HG02885 (cell line): ENCODE measurements at regions not wholly inside any gene's neighbourhood (a gene's known extent, or its start where the extent isn't known, plus 50 kb on each side); places are given as distances from the start of the nearest gene placed in this dataset.
"Not testable (repeated sequence)": the region's sequence is repeated elsewhere in the genome, so short reads cannot be mapped to it uniquely, and the experiment has no call there.

Experiments used
- ATAC-seq: cut with Tn5 transposase; IDR thresholded peaks from one replicate; pipeline ENCODE4 v1.9.1; 2021; ENCODE audit warnings: mild to moderate bottlenecking; ENCODE audit not compliant: unreplicated experiment, poor library complexity

GRCh38 chr6:101011186-101011585, 130.1 kb upstream of the ASCC3 start:
- ATAC-seq = peak; percentile 88

DNA sequence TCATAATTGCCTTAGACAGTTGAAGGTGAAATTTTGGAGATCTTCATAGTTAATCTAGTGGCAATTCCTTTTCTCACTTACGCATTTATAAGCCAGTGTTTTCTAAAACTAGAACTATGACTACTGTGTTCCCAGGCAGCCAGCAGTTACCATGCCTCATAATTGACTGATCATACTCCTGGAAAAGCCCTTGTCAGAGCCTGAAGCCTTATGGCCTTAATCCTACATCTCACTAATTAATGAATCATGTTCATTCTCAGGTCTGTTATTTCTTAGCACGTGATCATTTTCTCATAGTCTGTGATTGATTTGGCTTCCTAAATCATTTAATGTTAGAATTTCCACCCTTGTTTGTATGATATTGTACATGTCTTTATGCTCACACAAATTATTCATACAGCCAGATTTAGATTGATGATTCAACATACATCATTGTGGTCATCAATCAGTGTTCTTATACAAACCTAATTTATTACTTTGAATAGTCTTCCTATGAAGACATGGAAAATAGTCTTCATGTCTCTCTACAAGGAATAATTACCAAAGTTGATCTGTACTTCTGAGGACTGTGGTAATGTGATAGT, 132.6 kb upstream of the ASCC3 start:
- no peak for ATAC-seq

DNA sequence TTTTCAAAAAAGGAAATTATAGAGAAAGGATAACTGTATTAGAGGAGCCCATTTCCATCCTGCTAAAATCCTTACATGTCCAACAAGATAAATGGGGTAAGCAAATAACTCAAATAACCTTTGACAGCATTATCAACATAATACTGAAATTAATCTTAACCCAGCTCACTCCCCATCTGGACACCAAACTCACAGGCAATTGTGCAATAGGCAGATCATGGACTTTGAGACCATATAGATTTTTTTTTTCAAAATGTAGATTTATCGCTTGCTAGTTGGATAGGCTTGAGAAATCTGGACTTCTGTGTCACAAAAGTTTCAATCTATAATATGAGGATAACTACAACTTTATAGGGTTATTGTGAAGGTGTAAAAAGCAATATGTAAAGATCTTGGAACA, 134.4 kb upstream of the ASCC3 start:
- ATAC-seq = no peak

GRCh38 chr6:101016163-101016562, 135.0 kb upstream of the ASCC3 start:
- no peak for ATAC-seq

GRCh38 chr6:101018157-101018556, 137.0 kb upstream of the ASCC3 start:
- no peak for ATAC-seq

DNA sequence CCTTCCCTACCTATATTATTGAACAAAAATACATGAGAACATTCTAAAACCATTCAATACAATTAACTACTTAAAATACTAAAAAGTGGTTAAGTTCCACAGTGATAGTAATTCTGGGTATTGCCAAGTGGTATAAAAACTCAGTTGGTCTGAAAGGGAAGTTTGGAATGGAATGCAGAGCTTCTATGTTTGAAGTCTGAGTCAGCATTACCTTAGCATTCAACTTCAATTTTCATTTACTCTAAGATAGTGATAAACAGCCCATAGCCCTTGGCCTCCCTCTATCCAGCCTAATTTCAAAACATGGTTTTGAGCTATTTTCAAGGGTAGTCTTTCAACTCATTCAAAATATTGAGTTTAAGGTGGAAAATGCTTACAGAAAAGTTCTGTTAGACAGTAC, 140.4 kb upstream of the ASCC3 start:
- no peak for ATAC-seq

GRCh38 chr6:101042966-101043365, 161.8 kb upstream of the ASCC3 start:
- ATAC-seq = no peak

GRCh38 chr6:101058296-101058695, 177.2 kb upstream of the ASCC3 start:
- no peak for ATAC-seq

GRCh38 chr6:101066481-101066880, 185.4 kb upstream of the ASCC3 start:
- no peak for ATAC-seq

DNA sequence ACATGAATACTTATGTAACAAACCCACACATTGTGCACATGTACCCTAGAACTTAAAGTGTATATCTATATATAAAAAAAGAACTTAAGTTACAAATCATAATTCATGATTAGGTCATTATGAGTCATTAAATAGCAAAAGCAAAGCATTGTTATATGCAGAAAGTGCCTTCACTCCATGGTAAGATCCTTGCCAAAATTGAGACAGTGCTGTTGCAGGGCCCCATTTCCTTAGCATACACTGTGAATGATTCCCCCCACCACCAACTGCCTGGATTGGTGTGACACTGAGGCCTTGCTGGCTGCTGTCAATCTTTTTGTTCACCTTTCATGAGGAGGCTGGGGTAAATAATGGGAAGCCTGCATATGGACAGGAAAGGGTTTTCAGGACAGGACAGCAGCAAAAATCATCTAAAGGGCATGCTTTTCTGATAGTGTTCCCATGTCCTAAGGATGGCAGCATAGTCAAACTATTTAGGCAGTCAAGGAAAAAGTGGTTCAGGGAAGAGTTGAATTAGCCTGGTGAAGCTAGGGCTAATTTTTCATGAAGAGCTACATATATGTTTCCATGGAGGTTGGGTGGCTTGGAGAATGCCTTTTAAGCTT, 188.2 kb upstream of the ASCC3 start:
- ATAC-seq = no peak

DNA sequence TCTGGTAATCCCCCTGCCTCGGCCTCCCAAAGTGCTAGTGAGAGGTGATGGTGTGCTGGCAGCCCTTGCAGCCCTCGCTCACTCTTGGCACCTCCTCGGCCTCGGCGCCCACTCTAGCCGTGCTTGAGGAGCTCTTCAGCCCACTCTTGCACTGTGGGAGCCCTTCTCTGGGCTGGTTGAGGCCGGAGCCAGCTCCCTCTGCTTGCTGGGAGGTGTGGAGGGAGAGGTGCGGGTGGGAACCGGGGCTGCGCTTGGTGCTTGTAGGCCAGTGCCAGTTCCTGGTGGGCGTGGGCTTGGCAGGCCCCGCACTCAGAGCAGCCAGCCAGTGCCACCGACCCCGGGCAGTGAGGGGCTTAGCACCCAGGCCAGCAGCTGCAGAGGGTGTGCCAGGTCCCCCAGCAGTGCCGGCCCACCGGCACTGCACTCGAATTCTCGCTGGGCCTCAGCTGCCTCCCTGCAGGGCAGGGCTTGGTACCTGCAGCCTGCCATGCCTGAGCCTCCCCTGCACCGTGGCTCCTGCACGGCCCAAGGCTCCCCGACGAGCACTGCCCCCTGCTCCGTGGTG, 189.0 kb upstream of the ASCC3 start:
- ATAC-seq = no peak

DNA sequence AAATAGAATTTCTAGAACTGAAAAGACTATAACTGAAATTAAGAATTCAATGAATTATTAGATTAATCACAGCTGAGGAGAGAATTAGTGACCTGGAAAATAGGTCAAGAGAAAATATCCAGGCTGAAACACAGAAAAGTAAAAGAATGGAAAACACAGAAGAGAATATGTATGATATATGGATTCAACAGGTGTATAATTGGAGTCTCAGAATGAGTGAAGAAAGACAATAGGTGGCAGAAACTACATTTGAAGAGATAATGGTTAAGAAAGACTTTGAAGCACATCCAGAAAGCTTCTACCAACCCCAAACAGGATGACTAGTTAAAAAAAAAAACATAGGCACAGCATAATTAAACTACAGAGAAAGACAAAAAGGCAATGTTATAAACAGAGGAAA, 196.2 kb upstream of the ASCC3 start:
- no peak for ATAC-seq

DNA sequence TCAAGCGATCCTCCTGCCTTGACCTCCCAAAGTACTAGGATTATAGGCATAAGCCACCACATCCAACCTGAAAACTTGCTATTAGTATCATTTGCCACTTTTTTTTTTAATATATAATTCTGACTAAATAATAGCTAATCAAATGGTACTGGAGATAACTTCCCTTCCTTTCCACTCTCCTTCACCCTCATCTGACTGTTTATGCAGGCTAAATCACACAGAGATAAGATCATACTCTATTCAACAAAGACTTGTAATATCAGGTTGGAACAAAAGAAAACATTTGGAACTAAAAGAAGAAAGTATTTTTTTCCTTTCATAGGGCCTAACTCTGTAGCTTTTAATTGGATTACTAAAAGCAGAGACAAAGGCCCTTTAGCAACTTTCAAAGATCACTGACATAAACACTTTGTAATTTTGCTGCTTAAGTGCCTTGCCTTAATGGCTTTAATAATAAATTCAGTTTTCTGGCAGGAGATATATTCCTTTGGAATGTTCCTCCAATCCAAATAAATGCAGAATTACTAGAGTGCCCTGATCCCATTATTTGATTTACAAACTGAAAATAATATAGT, 198.7 kb upstream of the ASCC3 start:
- ATAC-seq = no peak

GRCh38 chr6:101080597-101080996, 199.5 kb upstream of the ASCC3 start:
- ATAC-seq = no peak

DNA sequence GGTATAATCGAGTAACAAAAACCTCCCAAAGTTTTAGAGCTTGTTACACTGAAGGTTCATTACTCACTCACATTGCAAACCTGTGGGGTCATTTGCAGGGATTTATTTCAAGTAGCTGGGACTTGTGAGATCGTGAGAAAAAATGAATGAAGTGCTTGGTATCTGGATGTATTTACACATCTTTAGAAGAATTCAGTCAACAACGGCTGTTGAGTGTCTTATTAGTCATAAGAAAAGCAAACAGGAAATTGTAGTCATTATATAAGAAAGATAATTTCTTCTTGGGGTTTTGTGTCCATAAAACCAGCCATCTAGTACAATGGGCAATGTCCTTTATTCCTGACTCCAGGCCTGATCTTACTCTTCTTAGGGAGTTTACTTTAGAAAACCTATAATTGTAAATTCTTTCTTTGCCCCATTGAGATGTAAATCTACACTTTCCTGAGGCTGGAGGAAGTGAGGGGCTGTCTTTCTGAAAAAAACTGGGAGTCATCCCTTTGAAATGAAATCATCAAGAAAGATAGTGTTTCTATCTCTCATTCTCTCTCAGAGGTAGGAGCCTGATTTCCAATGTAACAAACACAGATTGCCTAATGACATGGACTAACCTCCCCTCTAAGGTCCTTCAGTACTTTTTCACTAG, 202.5 kb upstream of the ASCC3 start:
- ATAC-seq = no peak

- no peak for ATAC-seq
Observed at GRCh38 chr6:101085327-101085726, 204.2 kb upstream of the ASCC3 start.

GRCh38 chr6:101086473-101086872, 205.3 kb upstream of the ASCC3 start:
- ATAC-seq = no peak

DNA sequence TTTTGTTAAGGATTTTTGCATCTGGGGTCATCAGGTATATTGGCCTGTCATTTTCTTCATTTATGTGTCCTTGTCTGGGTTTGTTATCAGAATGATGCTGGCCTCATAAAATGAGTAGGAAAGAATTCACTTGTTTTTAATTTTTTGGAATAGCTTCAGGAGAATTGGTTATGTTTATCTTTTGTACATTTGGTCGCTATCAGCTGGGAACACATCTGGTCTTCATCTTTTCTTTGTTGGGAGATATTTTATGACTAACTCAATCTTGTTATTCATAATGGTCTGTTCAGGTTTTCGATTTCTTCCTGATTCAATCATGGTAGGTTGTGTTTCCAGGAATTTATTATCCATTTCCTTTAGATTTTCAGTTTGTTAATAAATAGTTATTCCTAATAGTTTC, 207.5 kb upstream of the ASCC3 start:
- no peak for ATAC-seq

DNA sequence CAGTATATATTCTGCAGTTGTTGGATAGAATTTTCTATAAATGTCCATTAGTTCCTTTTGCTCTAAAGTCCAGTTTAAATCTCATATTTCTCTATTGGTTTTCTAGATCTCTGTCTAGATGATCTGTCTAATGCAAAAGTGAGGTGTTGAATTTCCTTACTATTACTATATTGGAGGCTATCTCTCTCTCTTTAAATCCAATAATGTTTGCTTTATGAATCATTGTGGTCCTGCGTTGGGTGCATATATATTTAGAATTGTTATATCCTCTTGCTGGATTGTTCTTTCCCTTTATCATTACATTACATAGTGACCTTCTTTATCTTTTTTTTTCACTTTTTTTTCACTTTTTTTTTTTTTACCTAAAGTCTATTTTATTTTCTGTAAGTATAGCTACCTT, 208.5 kb upstream of the ASCC3 start:
- no peak for ATAC-seq

DNA sequence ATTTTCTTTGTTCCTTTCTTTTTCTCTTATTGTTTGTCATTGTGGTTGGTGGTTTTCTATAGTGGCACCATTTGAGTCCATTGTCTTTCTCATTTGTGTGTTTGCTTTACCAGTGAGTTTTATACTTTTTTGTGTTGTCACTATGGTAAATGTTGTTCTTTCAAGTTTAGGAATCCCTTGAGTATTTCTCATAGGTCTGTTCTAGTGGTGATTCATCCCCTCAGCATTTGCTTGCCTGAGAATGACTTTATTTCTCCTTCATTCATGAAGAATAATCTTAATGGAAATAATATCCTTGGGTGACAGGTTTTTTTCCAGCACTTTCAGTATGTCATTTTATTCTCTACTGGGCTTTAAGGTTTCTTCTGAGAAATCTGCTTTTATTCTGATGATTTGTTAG, 209.2 kb upstream of the ASCC3 start:
- ATAC-seq = no peak

DNA sequence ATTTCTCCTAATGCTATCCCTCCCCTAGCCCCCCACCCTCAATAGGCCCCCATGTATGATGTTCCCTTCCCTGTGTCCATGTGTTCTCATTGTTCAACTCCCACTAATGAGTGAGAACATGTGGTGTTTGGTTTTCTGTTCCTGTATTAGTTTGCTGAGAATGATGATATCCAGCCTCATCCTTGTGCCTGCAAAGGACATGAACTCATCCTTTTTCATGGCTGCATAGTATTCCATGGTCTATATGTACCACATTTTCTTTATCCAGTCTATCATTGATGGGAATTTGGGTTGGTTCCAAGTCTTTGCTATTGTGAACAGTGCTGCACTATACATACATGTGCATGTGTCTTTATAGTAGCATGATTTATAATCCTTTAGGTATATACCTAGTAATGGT, 217.5 kb upstream of the ASCC3 start:
- ATAC-seq = not testable (repeated sequence)
